Prostate gland (tissue), 2 donors: ENCODE measurements at regions not wholly inside any gene's neighbourhood (a gene's known extent, or its start where the extent isn't known, plus 50 kb on each side); places are given as distances from the start of the nearest gene placed in this dataset.

Experiments used
- CTCF ChIP-seq, 4 experiments: fragments of 200-600 bp in 2 of 4; fragments of 450-650 bp in 2 of 4; sonication (generic) in 2 of 4; IDR thresholded peaks; 1 replicate in 3 of 4; 2 replicates in 1 of 4; pipeline ENCODE4 v1.5.1; 2016 to 2019; ENCODE audit warnings: antibody characterized with exemption in 4 of 4, mild to moderate bottlenecking in 2 of 4, moderate library complexity in 2 of 4
- POLR2A ChIP-seq: fragments of 450-650 bp; IDR thresholded peaks from one replicate; pipeline ENCODE4 v1.6.1; 2016; ENCODE audit warnings: antibody characterized with exemption, mild to moderate bottlenecking

GRCh38 chr7:131194070-131194865 is 133.4 kb upstream of the MKLN1 start:
- TF ChIP-seq CTCF (IDR thresholded peaks at IDR 0.05), result no peak
- no peak for TF ChIP-seq POLR2A
